ENCODE measurements at regions not wholly inside any gene's neighbourhood (a gene's known extent, or its start where the extent isn't known, plus 50 kb on each side); places are given as distances from the start of the nearest gene placed in this dataset.
"Not testable (repeated sequence)": the region's sequence is repeated elsewhere in the genome, so short reads cannot be mapped to it uniquely, and the experiment has no call there.

DNA sequence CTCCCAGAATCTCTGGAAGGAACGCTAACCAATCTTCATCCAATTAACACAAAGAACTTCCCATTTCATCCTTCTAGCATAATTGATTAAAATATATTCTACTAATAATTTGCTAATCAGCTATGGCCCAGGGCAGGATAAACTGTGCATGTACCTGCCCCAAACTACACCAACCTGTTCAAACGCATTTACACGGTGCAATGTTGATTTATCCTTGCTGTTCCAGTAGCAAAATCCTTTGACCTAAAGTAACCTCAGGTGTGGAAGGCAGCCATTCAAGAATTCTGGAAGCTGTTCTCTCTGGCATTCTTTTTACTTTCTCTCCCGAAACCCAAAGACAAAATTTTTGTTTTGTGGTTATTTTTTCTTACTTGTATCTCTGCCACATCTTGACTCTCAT is 309.4 kb downstream of the ZNF674 start:
- no peak for DNase-seq
- intact Hi-C loops (cut with DNase I) = no loop called here
- Histone ChIP-seq H3K4me1 (no peaks in the 10 kb centered on the region), H3K27me3 (no peaks in the 10 kb centered on the region), H3K9me3 (no peaks in the 10 kb centered on the region), H3K4me3 (replicated peaks in 1 of 3) (no peak overlapping the region), H3K36me3 (no peaks in the 10 kb centered on the region), H3K27ac (no peak overlapping the region)
- WGBS, 2 donors = 55 to 58% methylated on average over 4 of the region's 4 CpGs
- TF ChIP-seq POLR2A (IDR thresholded peaks at IDR 0.05) = no peak
- TF ChIP-seq, protein P1, sequence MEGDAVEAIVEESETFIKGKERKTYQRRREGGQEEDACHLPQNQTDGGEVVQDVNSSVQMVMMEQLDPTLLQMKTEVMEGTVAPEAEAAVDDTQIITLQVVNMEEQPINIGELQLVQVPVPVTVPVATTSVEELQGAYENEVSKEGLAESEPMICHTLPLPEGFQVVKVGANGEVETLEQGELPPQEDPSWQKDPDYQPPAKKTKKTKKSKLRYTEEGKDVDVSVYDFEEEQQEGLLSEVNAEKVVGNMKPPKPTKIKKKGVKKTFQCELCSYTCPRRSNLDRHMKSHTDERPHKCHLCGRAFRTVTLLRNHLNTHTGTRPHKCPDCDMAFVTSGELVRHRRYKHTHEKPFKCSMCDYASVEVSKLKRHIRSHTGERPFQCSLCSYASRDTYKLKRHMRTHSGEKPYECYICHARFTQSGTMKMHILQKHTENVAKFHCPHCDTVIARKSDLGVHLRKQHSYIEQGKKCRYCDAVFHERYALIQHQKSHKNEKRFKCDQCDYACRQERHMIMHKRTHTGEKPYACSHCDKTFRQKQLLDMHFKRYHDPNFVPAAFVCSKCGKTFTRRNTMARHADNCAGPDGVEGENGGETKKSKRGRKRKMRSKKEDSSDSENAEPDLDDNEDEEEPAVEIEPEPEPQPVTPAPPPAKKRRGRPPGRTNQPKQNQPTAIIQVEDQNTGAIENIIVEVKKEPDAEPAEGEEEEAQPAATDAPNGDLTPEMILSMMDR (IDR thresholded peaks at IDR 0.05) = no peak

DNA sequence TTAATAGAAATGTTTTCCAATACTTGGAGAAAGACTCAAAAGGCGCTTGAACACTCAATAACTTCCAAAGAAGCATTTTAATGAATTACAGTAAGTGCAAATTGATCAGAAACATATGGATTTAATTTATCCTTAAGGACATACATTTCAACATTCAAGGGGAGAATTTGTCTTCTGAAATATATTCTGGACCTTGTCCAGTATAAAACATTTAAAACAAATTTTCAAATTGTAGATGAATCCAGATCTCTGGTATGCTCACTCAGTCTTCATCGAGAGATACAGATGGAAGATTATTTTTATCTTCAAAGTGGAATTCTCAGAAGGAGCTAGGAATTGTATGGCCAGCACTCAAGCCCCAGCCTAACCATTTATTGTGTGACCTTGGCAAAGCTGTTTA is 310.4 kb downstream of the ZNF674 start:
- TF ChIP-seq, protein P1 (IDR thresholded peaks at IDR 0.05) = no peak
- TF ChIP-seq POLR2A (IDR thresholded peaks at IDR 0.05) = no peak
- H3K4me3 ChIP-seq (replicated peaks in 1 of 3) = no peak overlapping the region
- H3K9me3 ChIP-seq = no peaks in the 10 kb centered on the region
- H3K27ac ChIP-seq = no peak overlapping the region
- H3K27me3 ChIP-seq = no peaks in the 10 kb centered on the region
- H3K36me3 ChIP-seq = no peaks in the 10 kb centered on the region
- intact Hi-C loops (cut with DNase I) = no loop called here
- WGBS, 2 donors = 76 to 84% methylated on average over 2 of the region's 2 CpGs
- H3K4me1 ChIP-seq = no peaks in the 10 kb centered on the region
- DNase-seq = no peak

DNA sequence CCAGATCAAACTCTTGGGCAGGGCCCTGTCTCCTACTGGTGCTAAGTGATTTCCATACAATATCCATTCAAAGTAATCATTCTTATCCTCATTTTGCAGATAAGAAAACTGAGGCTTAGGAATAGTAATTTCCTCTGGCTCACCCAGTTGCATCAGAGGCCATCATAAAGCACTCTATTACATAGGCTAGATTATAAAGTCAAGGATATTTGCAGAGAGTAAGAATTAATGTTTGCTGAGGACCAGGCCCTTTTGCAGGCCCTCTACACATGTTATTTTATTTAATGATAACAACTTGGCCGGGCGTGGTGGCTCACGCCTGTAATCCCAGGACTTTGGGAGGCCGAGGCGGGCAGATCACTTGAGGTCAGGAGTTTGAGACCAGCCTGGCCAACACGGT is 316.8 kb downstream of the ZNF674 start:
- no peak for DNase-seq
- Histone ChIP-seq H3K9me3 (no peaks in the 10 kb centered on the region), H3K4me3 (replicated peaks in 1 of 3) (no peak overlapping the region), H3K36me3 (no peaks in the 10 kb centered on the region), H3K27ac (no peak overlapping the region), H3K4me1 (no peaks in the 10 kb centered on the region), H3K27me3 (no peaks in the 10 kb centered on the region)
- intact Hi-C loops (cut with DNase I) = no loop called here
- TF ChIP-seq, protein P1 (IDR thresholded peaks at IDR 0.05) = no peak
- no peak for TF ChIP-seq POLR2A (IDR thresholded peaks at IDR 0.05)
- WGBS, 2 donors = 90 to 100% methylated on average over 6 of the region's 6 CpGs

DNA sequence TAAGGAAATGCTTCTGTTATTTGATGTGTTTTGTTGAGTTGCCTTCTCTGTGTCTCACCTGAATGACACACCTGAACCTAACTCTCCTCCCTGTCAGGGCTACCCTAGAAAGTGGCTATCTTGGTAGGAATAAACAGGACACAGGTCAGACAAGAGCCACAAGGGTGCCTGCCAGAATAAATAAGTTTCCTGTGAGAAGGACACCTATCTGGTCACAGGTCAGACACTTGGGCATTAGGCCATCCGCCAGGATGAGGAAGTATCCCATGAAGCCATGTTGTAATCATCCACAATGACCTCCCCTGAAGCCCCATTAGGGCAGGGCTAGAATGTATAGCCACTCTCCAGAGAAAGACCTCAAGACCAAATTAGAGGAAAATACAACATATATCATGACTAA is 318.8 kb downstream of the ZNF674 start:
- no peak overlapping the region for H3K27ac ChIP-seq
- H3K4me3 ChIP-seq (replicated peaks in 1 of 3) = no peak overlapping the region
- no peak for TF ChIP-seq POLR2A (IDR thresholded peaks at IDR 0.05)
- TF ChIP-seq, protein P1 (IDR thresholded peaks at IDR 0.05) = no peak
- no peaks in the 10 kb centered on the region for H3K4me1 ChIP-seq
- no peaks in the 10 kb centered on the region for H3K27me3 ChIP-seq
- WGBS, 2 donors = 89 to 100% methylated on average over 1 of the region's 1 CpG
- no peaks in the 10 kb centered on the region for H3K36me3 ChIP-seq
- intact Hi-C loops (cut with DNase I) = no loop called here
- H3K9me3 ChIP-seq = no peaks in the 10 kb centered on the region
- no peak for DNase-seq

DNA sequence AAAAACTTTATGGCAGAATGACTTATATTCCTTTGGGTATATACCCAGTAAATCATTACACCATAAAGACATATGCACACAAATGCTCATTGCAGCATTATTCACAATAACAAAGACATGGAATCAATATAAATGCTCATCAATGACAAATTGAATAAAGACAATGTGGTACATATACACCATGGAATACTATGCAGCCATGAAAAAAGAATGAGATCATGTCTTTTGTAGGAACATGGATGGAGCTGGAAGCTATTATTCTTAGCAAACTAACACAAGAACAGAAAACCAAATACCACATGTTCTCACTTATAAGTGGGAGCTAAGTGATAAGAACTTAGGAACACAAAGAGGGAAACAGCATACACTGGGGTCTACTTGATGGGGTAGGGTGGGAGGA is 321.7 kb downstream of the ZNF674 start:
- H3K9me3 ChIP-seq; H3K27me3 ChIP-seq; H3K4me3 ChIP-seq (replicated peaks in 1 of 3); H3K36me3 ChIP-seq; H3K27ac ChIP-seq; DNase-seq; intact Hi-C loops (cut with DNase I); H3K4me1 ChIP-seq: not testable (repeated sequence)

DNA sequence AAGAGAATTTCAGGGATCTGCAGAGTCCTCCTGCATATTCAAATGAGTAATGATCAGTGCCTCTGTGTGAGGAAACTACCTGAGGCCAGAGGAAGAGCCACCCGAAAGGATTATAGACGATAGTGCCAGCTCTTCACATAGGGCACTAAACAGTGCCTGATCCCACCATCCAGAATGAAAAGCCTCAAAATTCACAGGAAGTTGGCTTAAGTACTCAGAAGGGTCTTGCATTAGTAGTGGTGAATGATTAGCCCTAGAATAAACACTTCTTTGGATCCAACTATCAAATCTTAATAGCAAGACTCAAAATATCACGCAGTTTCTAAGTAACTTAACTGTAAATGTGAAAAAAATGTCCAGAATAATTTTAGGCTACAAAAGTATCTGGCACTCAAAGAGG is 324.4 kb downstream of the ZNF674 start:
- DNase-seq = no peak
- WGBS, 2 donors = 95 to 100% methylated on average over 3 of the region's 3 CpGs
- Histone ChIP-seq H3K27me3 (no peaks in the 10 kb centered on the region), H3K4me1 (no peaks in the 10 kb centered on the region), H3K9me3 (no peaks in the 10 kb centered on the region), H3K36me3 (no peaks in the 10 kb centered on the region), H3K4me3 (replicated peaks in 1 of 3) (no peak overlapping the region), H3K27ac (no peak overlapping the region)
- no peak for TF ChIP-seq POLR2A (IDR thresholded peaks at IDR 0.05)
- TF ChIP-seq, protein P1 (IDR thresholded peaks at IDR 0.05) = no peak
- intact Hi-C loops (cut with DNase I) = no loop called here

All from thyroid gland (tissue), 4 donors.